Mesothelial cell of epicardium (in vitro differentiated cells): ENCODE measurements at regions not wholly inside any gene's neighbourhood (a gene's known extent, or its start where the extent isn't known, plus 50 kb on each side); places are given as distances from the start of the nearest gene placed in this dataset.

Experiments used
- DNase-seq, 2 experiments: peaks; one replicate each; pipeline ENCODE4 v3.0.0; 2021; ENCODE audit warnings: low spot score in 2 of 2; ENCODE audit not compliant: unreplicated experiment in 2 of 2
- H3K27ac Mint-ChIP-seq: 2 replicates; pipeline ENCODE4 v1.8.0; 2021; ENCODE audit warnings: mixed read lengths
- H3K27me3 Mint-ChIP-seq: 2 replicates; pipeline ENCODE4 v1.8.0; 2021; ENCODE audit warnings: low read depth, mixed read lengths
- H3K36me3 Mint-ChIP-seq: 2 replicates; pipeline ENCODE4 v1.8.0; 2021; ENCODE audit warnings: mixed read lengths
- H3K4me1 Mint-ChIP-seq: 2 replicates; pipeline ENCODE4 v1.8.0; 2021; ENCODE audit warnings: mixed read lengths
- H3K4me3 Mint-ChIP-seq: 2 replicates; pipeline ENCODE4 v1.8.0; 2021; ENCODE audit warnings: mild to moderate bottlenecking, moderate library complexity, mixed read lengths
- H3K9me3 Mint-ChIP-seq: 2 replicates; pipeline ENCODE4 v1.8.0; 2021; ENCODE audit warnings: mixed read lengths
- CTCF ChIP-seq: fragments of 200-600 bp; sonication (generic); IDR thresholded peaks from one replicate; pipeline ENCODE4 v1.5.0; 2021; ENCODE audit warnings: antibody characterized with exemption; ENCODE audit not compliant: unreplicated experiment

GRCh38 chr18:61086657-61087056 is 246.6 kb upstream of the CDH20 start:
- peaks cover 8% of the 10 kb centered on the region for H3K4me1 Mint-ChIP-seq
- no peak for DNase-seq
- H3K27me3 Mint-ChIP-seq = no peaks in the 10 kb centered on the region
- no peak for TF ChIP-seq CTCF
- no peak overlapping the region for H3K27ac Mint-ChIP-seq
- H3K9me3 Mint-ChIP-seq = peaks cover 4% of the 10 kb centered on the region
- H3K4me3 Mint-ChIP-seq = no peak overlapping the region
- H3K36me3 Mint-ChIP-seq = no peaks in the 10 kb centered on the region

- Mint-ChIP-seq H3K27ac (no peak overlapping the region), H3K4me1 (peaks cover 1% of the 10 kb centered on the region), H3K9me3 (peaks cover 4% of the 10 kb centered on the region), H3K27me3 (peaks cover 2% of the 10 kb centered on the region), H3K36me3 (no peaks in the 10 kb centered on the region), H3K4me3 (no peak overlapping the region)
- no peak for TF ChIP-seq CTCF
- no peak for DNase-seq
Observed at GRCh38 chr18:61091379-61091778, 241.9 kb upstream of the CDH20 start.

GRCh38 chr18:61093965-61094364 is 239.3 kb upstream of the CDH20 start:
- Mint-ChIP-seq H3K4me1 (peaks cover 3% of the 10 kb centered on the region), H3K27me3 (peaks cover 2% of the 10 kb centered on the region), H3K27ac (no peak overlapping the region), H3K36me3 (no peaks in the 10 kb centered on the region), H3K4me3 (no peak overlapping the region), H3K9me3 (peaks cover 4% of the 10 kb centered on the region)
- TF ChIP-seq CTCF = no peak
- DNase-seq = no peak

GRCh38 chr18:61096226-61096625 is 237.0 kb upstream of the CDH20 start:
- Mint-ChIP-seq H3K9me3 (peaks cover under 1% of the 10 kb centered on the region), H3K36me3 (no peaks in the 10 kb centered on the region), H3K27me3 (peaks cover 8% of the 10 kb centered on the region), H3K4me3 (no peak overlapping the region), H3K27ac (no peak overlapping the region), H3K4me1 (peaks cover 3% of the 10 kb centered on the region)
- TF ChIP-seq CTCF = no peak
- DNase-seq = no peak

- Mint-ChIP-seq H3K27ac (no peak overlapping the region), H3K4me3 (no peak overlapping the region), H3K36me3 (no peaks in the 10 kb centered on the region), H3K27me3 (no peaks in the 10 kb centered on the region), H3K4me1 (no peaks in the 10 kb centered on the region), H3K9me3 (no peaks in the 10 kb centered on the region)
- TF ChIP-seq CTCF = no peak
- DNase-seq = no peak
Observed at GRCh38 chr18:61107113-61107512, 226.1 kb upstream of the CDH20 start.

GRCh38 chr18:61108706-61109105 is 224.5 kb upstream of the CDH20 start:
- Mint-ChIP-seq H3K27ac (no peak overlapping the region), H3K9me3 (no peaks in the 10 kb centered on the region), H3K36me3 (no peaks in the 10 kb centered on the region), H3K27me3 (no peaks in the 10 kb centered on the region), H3K4me3 (no peak overlapping the region), H3K4me1 (no peaks in the 10 kb centered on the region)
- no peak for TF ChIP-seq CTCF
- DNase-seq = no peak
